Lower leg skin (tissue), 3 donors: ENCODE measurements at regions not wholly inside any gene's neighbourhood (a gene's known extent, or its start where the extent isn't known, plus 50 kb on each side); places are given as distances from the start of the nearest gene placed in this dataset.

Experiments used
- CTCF ChIP-seq, 3 donors: fragments of 450-650 bp; IDR thresholded peaks; one replicate each; pipeline ENCODE4 v1.5.1; 2016; ENCODE audit warnings: antibody characterized with exemption in 3 of 3, mild to moderate bottlenecking in 3 of 3, moderate library complexity in 2 of 3
- POLR2A ChIP-seq, 2 donors: fragments of 450-650 bp; IDR thresholded peaks; one replicate each; pipeline ENCODE4 v1.6.1; 2016 to 2017; ENCODE audit warnings: antibody characterized with exemption in 2 of 2, mild to moderate bottlenecking in 1 of 2, moderate library complexity in 1 of 2

DNA sequence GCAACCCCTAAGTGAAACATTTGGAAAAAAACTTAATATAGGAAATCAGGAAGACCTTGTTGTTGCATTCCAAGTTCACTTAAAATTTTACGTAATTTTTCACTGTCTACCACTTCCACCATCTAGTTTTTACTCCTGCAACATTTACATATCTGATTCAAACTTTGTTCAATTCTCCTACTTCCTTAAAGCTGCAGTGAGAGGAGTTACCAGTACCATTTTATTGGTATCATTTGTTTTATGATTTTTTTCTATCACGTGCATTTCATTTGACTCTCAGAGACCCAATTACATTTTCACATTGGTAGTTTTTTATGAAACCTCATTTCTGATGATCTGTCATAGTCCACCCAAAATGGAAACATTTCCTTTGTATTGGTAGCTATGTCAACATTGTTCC, 284.9 kb upstream of the MDFIC2 start:
- no peak for TF ChIP-seq CTCF (IDR thresholded peaks at IDR 0.05)
- no peak for TF ChIP-seq POLR2A (IDR thresholded peaks at IDR 0.05)
